ENCODE measurements at regions not wholly inside any gene's neighbourhood (a gene's known extent, or its start where the extent isn't known, plus 50 kb on each side); places are given as distances from the start of the nearest gene placed in this dataset.
A peak's percentile ranks its signal among the peaks of the same experiment; 100 is the strongest.

DNA sequence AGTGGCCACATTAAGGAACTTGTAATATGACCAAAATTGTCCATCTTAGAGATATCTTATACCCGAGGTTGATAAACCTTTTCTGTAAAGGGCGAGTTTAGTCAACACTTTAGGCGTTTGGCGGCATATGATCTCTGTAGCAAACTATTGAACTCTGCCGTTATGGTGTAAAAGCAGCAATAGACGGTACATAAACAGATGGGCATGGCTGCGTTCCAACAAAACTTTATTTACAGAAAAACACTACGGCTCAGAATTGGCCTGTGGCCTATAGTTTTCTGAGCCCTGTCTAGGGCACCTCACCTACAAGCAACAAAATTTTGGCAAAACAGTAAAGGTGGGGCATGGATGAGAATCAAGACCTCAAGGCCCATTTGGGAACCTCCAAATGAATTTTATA, 121.9 kb upstream of the HAAO start:
- Histone ChIP-seq H3K27ac (peak overlapping the region; percentile 22 to 69 (median 50)), H3K36me3 (no peaks in the 10 kb centered on the region), H3K9me3 (no peaks in the 10 kb centered on the region), H3K4me3 (no peak overlapping the region), H3K4me1 (peaks cover 6 to 35% (median 19%) of the 10 kb centered on the region in 4 donors), H3K27me3 (no peaks in the 10 kb centered on the region)
- intact Hi-C loops (cut with DNase I; ENCODE audit: low total_unique reads) (no loop called here), in situ Hi-C loops (cut with MboI; ENCODE audit: low pct_ligation_motif_present in 1 of 4, low pct_unique_long_range_greater_than_20kb in 1 of 4, low sequenced_read_pairs in 3 of 4) (no loop called here)
- 53 to 59% methylated on average over 7 to 8 of the region's 8 CpGs for WGBS, 2 donors (ENCODE audit: low coverage in 1 of 2)
- DNase-seq: peak; percentile 31
- TF ChIP-seq EP300 (IDR thresholded peaks at IDR 0.05; ENCODE audit: low read depth) (no peak), POLR2AphosphoS5 (IDR thresholded peaks at IDR 0.05) (no peak), CTCF (IDR thresholded peaks at IDR 0.05) (no peak), POLR2A (IDR thresholded peaks at IDR 0.05) (no peak)

DNA sequence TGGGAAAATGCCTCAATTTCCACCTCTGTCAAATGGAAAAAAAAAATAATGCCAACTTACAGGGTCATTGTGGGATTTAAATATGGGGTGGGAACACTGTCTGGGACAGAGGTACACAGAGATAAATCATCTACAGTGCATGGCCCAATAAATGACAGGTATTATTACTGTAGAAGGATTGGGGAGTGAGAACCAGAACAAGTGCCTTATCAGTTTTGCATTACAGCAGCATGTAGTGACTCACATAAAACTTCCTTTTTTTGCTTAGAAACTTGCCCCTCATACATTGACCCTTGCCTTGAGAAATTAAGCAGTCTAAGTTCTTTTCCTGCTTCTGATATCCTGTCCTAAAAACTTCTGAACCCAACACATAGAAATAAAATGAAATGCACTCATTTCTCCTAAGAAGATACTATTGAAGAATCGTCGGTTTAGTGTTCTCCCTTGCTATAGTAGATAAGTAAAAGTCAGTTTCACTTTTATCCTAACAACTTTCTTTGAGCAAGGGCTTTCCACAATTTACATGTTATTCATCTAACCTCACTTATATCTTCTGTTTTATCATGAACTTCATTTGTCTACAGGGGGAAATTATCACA, 121.0 kb upstream of the HAAO start:
- H3K27me3 ChIP-seq: no peaks in the 10 kb centered on the region
- H3K9me3 ChIP-seq: no peaks in the 10 kb centered on the region
- DNase-seq: no peak
- H3K36me3 ChIP-seq: no peaks in the 10 kb centered on the region
- H3K4me3 ChIP-seq: no peak overlapping the region
- in situ Hi-C loops (cut with MboI; ENCODE audit: low pct_ligation_motif_present in 1 of 4, low pct_unique_long_range_greater_than_20kb in 1 of 4, low sequenced_read_pairs in 3 of 4) (no loop called here), intact Hi-C loops (cut with DNase I; ENCODE audit: low total_unique reads) (no loop called here)
- 37 to 75% methylated on average over 2 of the region's 2 CpGs for WGBS, 2 donors (ENCODE audit: low coverage in 1 of 2)
- TF ChIP-seq POLR2A (IDR thresholded peaks at IDR 0.05) (no peak), CTCF (IDR thresholded peaks at IDR 0.05) (no peak), POLR2AphosphoS5 (IDR thresholded peaks at IDR 0.05) (no peak), EP300 (IDR thresholded peaks at IDR 0.05; ENCODE audit: low read depth) (no peak)
- H3K27ac ChIP-seq: peak overlapping the region; percentile 22 to 69 (median 50)
- peaks cover 6 to 41% (median 24%) of the 10 kb centered on the region in 4 donors for H3K4me1 ChIP-seq

DNA sequence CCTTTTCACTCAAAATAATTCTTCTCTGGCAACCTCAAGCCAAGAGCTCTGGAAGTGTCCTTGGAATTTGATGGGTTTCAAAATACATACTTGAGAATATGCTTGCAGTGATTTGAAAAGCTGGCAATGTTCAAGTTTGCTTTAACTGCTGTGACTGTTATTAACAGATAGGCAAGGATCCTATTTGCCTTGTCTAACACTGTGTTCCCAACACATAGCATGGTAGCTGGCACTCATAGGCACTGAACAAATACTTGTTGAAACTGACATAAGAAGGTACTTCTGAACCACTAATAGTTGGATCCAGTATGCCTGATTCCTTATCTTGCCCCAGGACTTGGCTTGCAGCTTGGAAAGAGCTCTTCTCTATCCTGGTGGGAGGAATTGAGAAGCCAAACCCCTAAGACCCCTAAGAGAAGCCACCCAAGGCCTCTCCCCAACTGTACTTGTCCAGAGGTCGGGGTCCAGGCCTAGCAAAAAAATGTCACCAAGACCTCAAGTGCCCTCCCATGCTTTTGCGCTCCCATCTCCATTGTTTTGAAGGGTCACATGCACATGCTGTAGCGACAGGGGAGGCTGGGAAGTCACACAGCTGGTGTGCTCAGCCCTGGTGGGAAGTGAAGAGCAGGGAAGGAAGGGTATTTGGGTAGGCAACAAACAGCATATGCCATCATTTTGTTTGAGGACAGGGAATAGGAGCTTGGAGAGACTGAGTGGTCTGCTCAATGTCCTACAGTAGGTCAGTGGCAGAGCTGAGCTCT, 118.4 kb upstream of the HAAO start:
- Histone ChIP-seq H3K4me1 (peaks cover 23 to 58% (median 47%) of the 10 kb centered on the region in 4 donors), H3K4me3 (no peak overlapping the region), H3K27me3 (no peaks in the 10 kb centered on the region), H3K36me3 (no peaks in the 10 kb centered on the region), H3K9me3 (no peaks in the 10 kb centered on the region), H3K27ac (no peak overlapping the region)
- in situ Hi-C loops (cut with MboI; ENCODE audit: low pct_ligation_motif_present in 1 of 4, low pct_unique_long_range_greater_than_20kb in 1 of 4, low sequenced_read_pairs in 3 of 4) (no loop called here), intact Hi-C loops (cut with DNase I; ENCODE audit: low total_unique reads) (no loop called here)
- no peak for DNase-seq
- WGBS, 2 donors (ENCODE audit: low coverage in 1 of 2): 91% methylated on average over 3 of the region's 3 CpGs; no CpG with 5 or more reads in 1 of the 2 donors
- no peak for TF ChIP-seq EP300 (IDR thresholded peaks at IDR 0.05; ENCODE audit: low read depth)
- TF ChIP-seq CTCF (IDR thresholded peaks at IDR 0.05): no peak
- no peak for TF ChIP-seq POLR2AphosphoS5 (IDR thresholded peaks at IDR 0.05)
- TF ChIP-seq POLR2A (IDR thresholded peaks at IDR 0.05): no peak

GRCh38 chr2:42909966-42910365, 117.6 kb upstream of the HAAO start:
- no peak overlapping the region for H3K4me3 ChIP-seq
- H3K27ac ChIP-seq: no peak overlapping the region
- H3K27me3 ChIP-seq: no peaks in the 10 kb centered on the region
- in situ Hi-C loops (cut with MboI; ENCODE audit: low pct_ligation_motif_present in 1 of 4, low pct_unique_long_range_greater_than_20kb in 1 of 4, low sequenced_read_pairs in 3 of 4) (no loop called here), intact Hi-C loops (cut with DNase I; ENCODE audit: low total_unique reads) (no loop called here)
- no peak for DNase-seq
- 76 to 91% methylated on average over 6 to 7 of the region's 7 CpGs for WGBS, 2 donors (ENCODE audit: low coverage in 1 of 2)
- H3K36me3 ChIP-seq: no peaks in the 10 kb centered on the region
- TF ChIP-seq POLR2A (IDR thresholded peaks at IDR 0.05): no peak
- no peak for TF ChIP-seq POLR2AphosphoS5 (IDR thresholded peaks at IDR 0.05)
- no peak for TF ChIP-seq CTCF (IDR thresholded peaks at IDR 0.05)
- no peak for TF ChIP-seq EP300 (IDR thresholded peaks at IDR 0.05; ENCODE audit: low read depth)
- no peaks in the 10 kb centered on the region for H3K9me3 ChIP-seq
- peaks cover 27 to 62% (median 49%) of the 10 kb centered on the region in 4 donors for H3K4me1 ChIP-seq

All from transverse colon (tissue), 4 donors.